Renal cortex interstitium (tissue), 11 donors: ENCODE measurements at regions not wholly inside any gene's neighbourhood (a gene's known extent, or its start where the extent isn't known, plus 50 kb on each side); places are given as distances from the start of the nearest gene placed in this dataset.
"Not testable (repeated sequence)": the region's sequence is repeated elsewhere in the genome, so short reads cannot be mapped to it uniquely, and the experiment has no call there.

Experiments
- DNase-seq, 11 donors: peaks; one replicate each; pipeline ENCODE4 v3.0.0-alpha.2; 2013; ENCODE audit warnings: low read depth in 9 of 11, low spot score in 4 of 11; ENCODE audit errors: extremely low read depth in 1 of 11

- DNase-seq, result no peak
Measured at GRCh38 chr2:188645986-188646385, 328.2 kb upstream of the COL3A1 start.

DNA sequence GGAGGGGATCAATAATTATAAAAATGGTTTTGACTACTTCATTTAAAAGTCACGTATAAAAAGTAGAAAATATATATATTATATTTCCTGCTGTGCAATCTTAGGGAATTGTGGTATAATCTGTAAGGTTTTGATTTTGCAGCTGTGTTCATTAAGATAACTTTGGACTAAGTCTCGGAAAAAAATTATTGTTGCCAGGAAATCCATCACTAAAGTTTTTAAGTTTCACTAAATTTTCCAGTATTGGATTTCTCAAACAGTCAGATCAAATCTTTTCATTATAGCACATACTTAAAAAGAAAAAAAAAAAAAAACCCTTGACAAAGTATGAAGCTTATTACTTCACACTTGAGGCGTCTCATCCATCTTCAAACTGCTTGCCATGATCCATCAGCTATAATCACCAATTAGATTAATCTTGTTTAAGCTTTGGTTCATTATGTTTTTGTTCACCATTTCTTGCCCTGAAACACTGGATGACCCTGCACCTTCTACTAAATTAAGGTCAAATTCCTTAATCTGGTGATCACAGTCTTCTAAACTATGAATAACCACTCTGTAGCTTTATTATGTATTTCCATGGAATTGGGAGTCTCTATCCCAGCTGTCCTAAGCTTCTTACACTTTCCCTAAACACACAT, 326.6 kb upstream of the COL3A1 start:
- DNase-seq, result no peak

- no peak for DNase-seq
Measured at GRCh38 chr2:188659656-188660406, 314.3 kb upstream of the COL3A1 start.

- DNase-seq, result no peak
Measured at GRCh38 chr2:188663301-188663700, 310.9 kb upstream of the COL3A1 start.

DNA sequence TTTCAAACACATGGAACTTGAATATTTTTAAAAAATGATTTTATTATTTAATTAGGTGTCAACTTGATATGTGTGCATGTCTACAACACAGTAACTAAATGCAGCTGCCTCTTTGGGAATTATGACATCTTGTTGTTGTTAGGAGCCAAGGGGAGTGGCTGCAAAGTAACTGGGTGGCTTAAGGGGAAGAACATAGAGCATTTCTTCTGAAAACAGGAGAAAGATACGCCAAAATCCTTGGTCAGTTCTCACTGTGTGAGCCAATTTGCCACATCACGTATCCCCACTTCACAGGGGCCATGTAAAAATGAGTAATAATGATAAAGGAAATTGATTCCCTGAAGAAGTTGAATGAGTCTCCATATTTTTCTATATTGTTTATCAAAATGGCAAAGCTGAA, 309.8 kb upstream of the COL3A1 start:
- DNase-seq, result peak in 1 of 11 donors; percentile 4

DNA sequence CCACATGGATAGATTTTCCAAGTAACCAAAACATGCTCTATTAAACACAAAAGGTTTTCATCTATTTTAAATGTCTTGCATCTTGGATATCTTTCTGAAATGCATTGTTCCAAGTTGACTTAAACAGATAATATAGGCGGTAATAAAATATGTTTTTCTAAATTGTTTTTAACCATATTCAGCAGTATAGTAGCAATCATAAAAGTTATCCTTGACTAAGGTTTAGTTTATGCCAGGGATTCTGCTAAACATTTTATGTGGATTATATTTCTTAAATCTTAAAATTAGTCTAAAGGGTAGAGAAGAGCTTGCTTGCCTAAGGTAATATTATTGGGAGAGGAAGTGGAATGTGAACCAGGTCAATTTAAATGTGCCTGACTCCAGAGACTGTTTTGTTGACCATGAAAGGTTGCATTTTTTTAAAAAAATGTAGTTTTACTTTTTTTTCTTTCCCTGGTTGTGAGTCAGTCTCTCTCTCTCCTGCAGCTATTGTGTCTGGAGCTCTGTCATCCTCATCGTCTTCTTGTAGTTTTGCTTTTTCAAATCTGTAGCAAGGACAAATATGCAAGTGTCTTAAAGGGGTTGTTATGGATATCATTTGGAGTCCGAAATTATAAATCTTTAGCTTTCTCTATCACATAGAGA, 309.1 kb upstream of the COL3A1 start:
- no peak for DNase-seq

GRCh38 chr2:188665727-188666304, 308.4 kb upstream of the COL3A1 start:
- DNase-seq, result no peak

DNA sequence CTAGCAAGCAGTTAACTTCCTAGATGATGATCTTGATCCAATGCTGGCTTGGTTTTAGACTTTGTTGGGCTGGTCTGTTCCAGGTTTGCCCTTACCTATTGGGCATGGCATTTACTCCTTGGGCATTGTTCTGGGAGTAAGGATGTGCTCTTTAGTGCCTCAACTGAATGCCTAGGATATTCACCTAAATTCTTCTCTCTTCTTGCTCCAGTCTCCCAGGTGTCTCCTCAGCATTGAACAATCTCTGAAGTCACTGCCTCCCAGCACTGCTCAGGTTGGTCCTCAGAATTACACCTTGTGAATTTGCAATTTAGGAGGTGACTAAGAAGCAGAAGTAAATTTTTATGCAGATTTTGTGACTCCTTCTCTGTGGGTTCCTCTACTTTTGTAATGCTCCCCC, 307.7 kb upstream of the COL3A1 start:
- DNase-seq, result no peak

- peak in 1 of 11 donors; percentile 14 for DNase-seq
Measured at GRCh38 chr2:188668017-188668680, 306.0 kb upstream of the COL3A1 start.

DNA sequence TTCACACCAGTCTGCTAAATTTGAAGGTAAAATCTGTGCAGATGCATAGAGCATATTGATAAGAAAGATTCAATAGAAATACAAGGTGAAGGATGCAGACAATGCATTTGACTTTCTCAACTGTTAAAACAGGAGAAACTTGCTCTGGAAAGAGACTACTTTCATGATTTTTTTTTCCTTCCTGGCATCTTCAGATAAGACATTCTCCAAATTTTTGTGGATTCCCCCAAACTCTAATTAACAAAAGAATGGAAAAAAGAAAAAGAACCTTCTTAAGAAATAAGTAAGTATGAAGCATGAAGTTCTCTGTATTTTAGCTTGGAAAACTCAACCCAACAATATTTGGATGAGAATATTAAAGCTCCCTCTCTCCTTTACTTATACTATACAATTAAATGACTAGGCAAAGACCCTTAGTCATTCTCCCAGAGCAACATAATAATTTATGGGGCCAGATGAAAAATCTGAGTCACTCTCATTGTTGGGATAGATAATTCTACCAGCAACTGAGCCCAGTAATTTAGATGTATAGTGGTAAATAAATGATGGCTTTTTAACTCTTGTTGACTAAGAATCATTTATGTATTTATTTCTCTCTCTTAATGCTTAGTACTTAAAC, 298.7 kb upstream of the COL3A1 start:
- no peak for DNase-seq

DNA sequence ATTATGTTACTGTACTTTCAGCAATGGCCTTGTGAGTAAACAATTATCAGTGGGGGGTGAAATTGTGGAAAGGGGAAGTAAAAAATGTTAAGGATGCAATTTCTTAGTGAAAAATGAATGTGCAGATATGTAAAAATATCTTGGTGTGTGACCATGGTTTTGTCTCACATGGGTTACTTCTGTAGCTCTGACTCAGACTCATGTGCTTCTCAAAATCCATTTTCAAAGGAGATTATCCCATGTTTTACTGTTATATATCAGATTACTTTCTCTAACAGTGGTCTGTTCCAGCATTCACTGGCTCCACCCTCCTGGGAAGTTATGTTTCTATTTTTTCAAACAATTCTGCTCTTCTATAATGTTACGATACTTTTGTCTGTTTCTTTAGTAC, 298.2 kb upstream of the COL3A1 start:
- no peak for DNase-seq

DNA sequence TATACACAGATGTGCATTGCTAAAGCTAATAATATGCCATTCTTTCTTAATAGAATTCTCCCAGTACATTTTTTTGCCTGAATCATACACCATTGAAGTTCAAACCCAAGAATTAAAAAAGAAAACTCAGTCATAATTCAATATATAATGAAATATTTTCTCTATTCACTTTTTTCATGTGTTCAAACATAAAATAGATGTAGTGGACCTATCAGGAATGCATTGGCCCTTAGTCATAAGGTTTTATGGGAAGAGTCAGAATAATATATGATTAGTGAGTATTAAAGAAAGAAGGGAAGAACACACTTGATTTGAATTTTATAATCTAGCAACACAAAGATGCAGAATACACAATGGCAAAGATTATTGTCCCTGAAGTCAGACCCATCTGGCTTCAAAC, 297.0 kb upstream of the COL3A1 start:
- DNase-seq, result no peak

- no peak for DNase-seq
Measured at GRCh38 chr2:188678882-188679281, 295.3 kb upstream of the COL3A1 start.

GRCh38 chr2:188682838-188683237, 291.3 kb upstream of the COL3A1 start:
- DNase-seq, result no peak

DNA sequence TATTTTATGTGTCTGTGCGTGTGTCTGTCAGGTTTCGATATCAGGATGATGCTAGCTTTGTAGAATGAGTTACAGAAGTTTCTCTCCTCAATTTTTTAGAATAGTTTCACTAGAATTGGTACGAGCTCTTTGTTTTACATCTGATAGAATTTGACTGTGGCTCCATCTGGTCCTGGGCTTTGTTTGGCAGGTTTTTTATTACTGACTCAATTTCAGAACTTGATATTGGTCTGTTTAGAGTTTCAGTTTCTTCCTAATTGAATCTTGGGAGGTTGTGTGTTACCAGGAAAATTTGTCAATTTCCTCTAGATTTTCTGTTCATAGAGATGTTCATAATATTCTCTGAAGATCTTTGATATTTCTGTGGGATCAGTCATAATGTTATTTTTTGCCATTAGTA, 289.4 kb upstream of the COL3A1 start:
- DNase-seq, result no peak

- no peak for DNase-seq
Measured at GRCh38 chr2:188693111-188693510, 281.1 kb upstream of the COL3A1 start.

GRCh38 chr2:188693771-188694170, 280.4 kb upstream of the COL3A1 start:
- no peak for DNase-seq

- no peak for DNase-seq
Measured at GRCh38 chr2:188695953-188696352, 278.2 kb upstream of the COL3A1 start.

GRCh38 chr2:188698151-188698550, 276.0 kb upstream of the COL3A1 start:
- DNase-seq, result not testable (repeated sequence)
